Occipital lobe (tissue), 1 donor: ENCODE measurements at regions not wholly inside any gene's neighbourhood (a gene's known extent, or its start where the extent isn't known, plus 50 kb on each side); places are given as distances from the start of the nearest gene placed in this dataset.

ENCODE experiments used
- DNase-seq: peaks from one replicate; lab custom pipeline; 2025; lab: John Stamatoyannopoulos, UW

- DNase-seq, result no peak
Measured at GRCh38 chr1:38549191-38549590, 310.4 kb downstream of the RRAGC start.

GRCh38 chr1:38547321-38547720 lies 312.3 kb downstream of the RRAGC start:
- DNase-seq, result peak; percentile 26

DNA sequence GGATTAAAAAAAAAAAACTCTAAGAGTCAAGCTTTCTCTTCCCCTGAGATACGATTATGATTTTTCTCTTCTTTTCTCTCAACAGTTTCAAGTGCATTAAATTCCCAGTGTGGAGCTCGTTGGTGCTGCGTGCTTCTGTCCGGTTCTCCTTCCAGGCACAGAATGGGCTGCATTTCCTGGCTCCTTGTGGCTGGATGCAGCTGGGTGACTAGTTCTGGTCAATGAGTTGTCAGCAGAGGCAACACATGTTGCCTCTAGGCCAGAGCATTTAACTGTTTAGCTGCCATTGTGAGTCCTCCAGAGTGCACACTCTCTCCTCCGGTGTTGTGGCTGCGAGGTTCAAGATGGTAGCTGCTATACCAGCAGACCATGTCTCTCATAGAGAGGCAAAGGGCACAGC lies 312.9 kb downstream of the RRAGC start:
- no peak for DNase-seq

GRCh38 chr1:38541223-38541622 lies 318.3 kb downstream of the RRAGC start:
- DNase-seq, result no peak

- no peak for DNase-seq
Measured at GRCh38 chr1:38539931-38540330, 319.6 kb downstream of the RRAGC start.

- no peak for DNase-seq
Measured at GRCh38 chr1:38538834-38539233, 320.7 kb downstream of the RRAGC start.

DNA sequence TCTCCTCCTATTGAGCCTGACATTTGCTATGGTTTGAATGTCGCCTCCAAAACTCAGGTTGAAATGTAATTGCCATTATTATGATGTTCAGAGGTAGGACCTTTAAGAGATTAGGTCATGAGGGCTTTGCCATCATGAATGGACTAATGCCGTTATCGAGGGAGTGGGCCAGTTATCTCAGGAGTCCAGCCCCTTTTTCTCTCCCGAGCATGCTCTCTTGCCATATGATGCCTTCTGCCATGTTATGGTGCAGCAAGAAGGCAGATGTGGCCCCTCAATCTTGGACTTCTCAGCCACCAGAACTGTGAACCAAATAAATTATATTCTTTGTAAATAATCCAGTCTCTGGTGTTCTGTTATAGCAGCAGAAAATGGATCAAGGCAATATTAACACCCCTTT lies 323.5 kb downstream of the RRAGC start:
- no peak for DNase-seq

- no peak for DNase-seq
Measured at GRCh38 chr1:38534473-38534823, 325.1 kb downstream of the RRAGC start.

DNA sequence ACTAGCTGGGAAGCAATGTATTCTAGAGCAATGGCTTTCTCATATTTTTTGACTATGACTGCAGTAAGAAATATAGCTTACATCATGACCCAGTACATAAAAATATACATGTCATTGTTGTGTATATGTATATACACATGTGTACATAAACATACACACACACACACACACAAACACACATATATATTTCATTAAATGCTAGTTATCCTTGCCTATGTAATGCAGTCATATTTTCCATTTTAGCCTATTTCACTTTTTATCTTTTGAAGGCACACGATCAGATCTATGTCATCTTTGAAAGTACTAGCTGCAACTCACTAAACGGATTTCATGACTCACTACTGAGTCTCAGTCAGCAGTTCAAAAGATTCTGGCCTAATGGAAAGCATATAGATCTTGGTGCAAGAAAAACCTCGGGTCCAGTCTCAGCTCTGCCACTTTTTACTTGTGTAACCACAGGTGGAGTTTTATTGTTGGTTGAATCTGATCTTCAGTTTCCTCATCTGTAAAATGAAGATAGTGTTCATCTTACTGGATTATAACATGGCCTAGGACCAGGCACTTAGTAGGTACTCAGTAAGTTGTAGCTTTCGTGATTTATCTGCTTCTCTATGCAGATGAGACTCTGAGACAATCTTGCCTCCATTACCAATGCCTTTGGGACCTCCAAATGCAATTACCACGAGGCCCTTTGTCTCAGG lies 325.6 kb downstream of the RRAGC start:
- DNase-seq, result no peak

GRCh38 chr1:38530957-38531356 lies 328.6 kb downstream of the RRAGC start:
- DNase-seq, result no peak

GRCh38 chr1:38529946-38530345 lies 329.6 kb downstream of the RRAGC start:
- no peak for DNase-seq

- DNase-seq, result no peak
Measured at GRCh38 chr1:38529391-38529790, 330.2 kb downstream of the RRAGC start.

- DNase-seq, result no peak
Measured at GRCh38 chr1:38528623-38529022, 330.9 kb downstream of the RRAGC start.

GRCh38 chr1:38527373-38527966 lies 332.1 kb downstream of the RRAGC start:
- no peak for DNase-seq

GRCh38 chr1:38526046-38526445 lies 333.5 kb downstream of the RRAGC start:
- DNase-seq, result no peak

DNA sequence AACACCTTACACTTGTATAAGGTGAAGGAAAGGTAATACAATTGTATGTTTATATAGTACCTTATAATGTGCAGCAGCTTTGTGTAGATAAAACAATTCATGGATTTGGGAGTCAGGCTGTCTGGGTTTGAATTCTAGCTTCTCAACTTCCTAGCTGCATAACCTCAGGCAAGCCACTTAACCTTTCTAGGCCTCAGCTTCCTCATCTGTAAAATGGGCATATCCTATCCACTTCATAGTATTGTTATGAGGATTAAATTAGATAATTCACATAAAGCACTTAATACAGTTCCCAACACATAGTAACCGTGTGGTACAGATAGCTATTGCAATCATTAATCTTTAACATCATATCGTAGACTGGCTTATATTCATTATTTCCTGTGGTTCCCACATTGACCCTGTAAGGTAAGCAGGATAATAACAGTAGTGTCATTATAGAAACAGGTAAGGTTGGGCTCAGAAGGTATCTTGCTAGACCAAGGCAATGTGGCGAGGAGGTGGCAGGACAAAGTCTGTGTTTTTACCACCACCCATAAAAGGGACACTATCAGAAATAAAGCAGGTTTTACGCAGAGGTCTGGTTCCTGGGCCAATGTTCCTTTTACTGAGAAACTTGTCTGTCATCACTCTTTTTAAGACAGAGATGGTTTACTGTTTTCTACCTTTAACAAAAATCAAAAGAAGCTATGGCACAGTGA lies 334.1 kb downstream of the RRAGC start:
- no peak for DNase-seq

DNA sequence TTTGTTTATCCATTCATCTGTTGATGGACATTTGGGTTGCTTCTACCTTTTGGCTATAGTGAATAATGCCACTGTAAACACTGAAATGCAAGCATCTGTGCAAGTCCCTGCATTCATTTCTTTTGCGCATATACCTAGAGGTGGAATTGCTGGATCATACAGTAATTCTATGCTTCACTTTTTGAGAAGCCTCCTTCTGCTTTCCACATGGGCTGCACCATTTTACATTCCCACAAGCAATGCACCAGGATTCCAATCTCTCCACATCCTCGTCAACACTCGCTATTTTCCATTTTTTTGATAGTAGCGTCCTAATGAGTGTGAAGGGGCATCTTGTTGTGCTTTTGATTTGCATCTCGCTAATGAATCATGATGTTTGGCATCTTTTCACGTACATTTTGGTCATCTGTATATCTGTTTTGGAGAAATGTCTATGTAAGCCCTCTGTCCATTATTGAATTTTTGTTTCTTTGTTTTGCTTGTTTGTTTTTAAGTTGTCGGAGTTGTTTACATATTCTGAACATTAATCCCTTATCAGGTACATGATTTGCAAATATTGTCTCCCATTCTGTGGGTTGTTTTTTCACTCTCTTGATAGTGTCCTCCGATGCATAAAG lies 335.4 kb downstream of the RRAGC start:
- no peak for DNase-seq

DNA sequence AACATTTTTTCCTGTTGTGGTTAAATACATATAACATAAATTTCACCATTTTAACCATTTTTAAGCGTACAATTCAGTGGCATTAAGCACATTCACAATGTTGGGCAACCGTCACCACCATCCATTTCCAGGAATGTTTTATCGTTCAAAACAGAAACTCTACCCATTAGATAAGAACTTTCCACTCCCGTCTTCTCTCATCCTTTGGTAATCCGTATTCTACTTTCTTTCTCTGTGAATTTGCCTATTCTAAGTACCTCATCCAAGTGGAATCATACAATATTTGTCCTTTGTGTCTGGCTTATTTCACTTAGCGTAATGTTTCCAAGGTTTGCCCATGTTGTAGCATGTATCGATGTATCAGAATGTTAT lies 336.0 kb downstream of the RRAGC start:
- no peak for DNase-seq

- no peak for DNase-seq
Measured at GRCh38 chr1:38522915-38523567, 336.5 kb downstream of the RRAGC start.

- no peak for DNase-seq
Measured at GRCh38 chr1:38516560-38516959, 343.0 kb downstream of the RRAGC start.

GRCh38 chr1:38512789-38513188 lies 346.8 kb downstream of the RRAGC start:
- DNase-seq, result no peak
